C4-2B (cell line): ENCODE measurements at regions not wholly inside any gene's neighbourhood (a gene's known extent, or its start where the extent isn't known, plus 50 kb on each side); places are given as distances from the start of the nearest gene placed in this dataset.

ENCODE experiments used
- ZFX ChIP-seq: fragments of 450-650 bp; IDR thresholded peaks from 2 replicates; pipeline ENCODE4 v1.6.1; 2017
- TF ChIP-seq, protein P1 (sequence below): fragments of 450-650 bp; conservative IDR thresholded peaks from 2 replicates; pipeline ENCODE4 v1.5.1; 2017; ENCODE audit warnings: mild to moderate bottlenecking

DNA sequence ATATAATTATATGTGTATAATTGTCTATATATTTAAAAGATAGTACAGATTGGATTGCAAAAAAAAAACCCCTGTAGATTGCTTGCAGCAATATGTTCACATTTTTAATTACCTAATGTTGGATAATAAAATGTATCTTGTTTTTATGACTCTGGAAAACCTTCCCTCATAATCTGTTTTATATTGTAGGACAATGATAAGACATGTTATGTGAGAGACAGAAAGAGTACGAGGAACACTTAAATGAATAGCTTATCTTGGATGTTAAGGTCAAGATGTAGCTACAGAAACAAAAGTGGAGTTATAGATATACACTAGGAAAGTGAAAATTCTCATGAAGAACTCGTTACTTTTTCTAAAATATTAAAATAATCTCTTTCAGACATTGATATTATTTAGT, 691.6 kb upstream of the IMPG1 start:
- TF ChIP-seq, protein P1, sequence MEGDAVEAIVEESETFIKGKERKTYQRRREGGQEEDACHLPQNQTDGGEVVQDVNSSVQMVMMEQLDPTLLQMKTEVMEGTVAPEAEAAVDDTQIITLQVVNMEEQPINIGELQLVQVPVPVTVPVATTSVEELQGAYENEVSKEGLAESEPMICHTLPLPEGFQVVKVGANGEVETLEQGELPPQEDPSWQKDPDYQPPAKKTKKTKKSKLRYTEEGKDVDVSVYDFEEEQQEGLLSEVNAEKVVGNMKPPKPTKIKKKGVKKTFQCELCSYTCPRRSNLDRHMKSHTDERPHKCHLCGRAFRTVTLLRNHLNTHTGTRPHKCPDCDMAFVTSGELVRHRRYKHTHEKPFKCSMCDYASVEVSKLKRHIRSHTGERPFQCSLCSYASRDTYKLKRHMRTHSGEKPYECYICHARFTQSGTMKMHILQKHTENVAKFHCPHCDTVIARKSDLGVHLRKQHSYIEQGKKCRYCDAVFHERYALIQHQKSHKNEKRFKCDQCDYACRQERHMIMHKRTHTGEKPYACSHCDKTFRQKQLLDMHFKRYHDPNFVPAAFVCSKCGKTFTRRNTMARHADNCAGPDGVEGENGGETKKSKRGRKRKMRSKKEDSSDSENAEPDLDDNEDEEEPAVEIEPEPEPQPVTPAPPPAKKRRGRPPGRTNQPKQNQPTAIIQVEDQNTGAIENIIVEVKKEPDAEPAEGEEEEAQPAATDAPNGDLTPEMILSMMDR: no peak
- no peak for TF ChIP-seq ZFX
